Left hindlimb (tissue), 1 donor: ENCODE measurements at regions not wholly inside any gene's neighbourhood (a gene's known extent, or its start where the extent isn't known, plus 50 kb on each side); places are given as distances from the start of the nearest gene placed in this dataset.

Experiments used
- DNase-seq: peaks from one replicate; pipeline ENCODE4 v3.0.0-alpha.2; 2018

- no peak for DNase-seq
Observed at GRCh38 chr5:10009802-10010201, 239.9 kb downstream of the ATPSCKMT start.

GRCh38 chr5:9987101-9987500 is 262.6 kb downstream of the ATPSCKMT start:
- DNase-seq, result no peak

GRCh38 chr5:9977070-9977469 is 272.6 kb downstream of the ATPSCKMT start:
- DNase-seq, result no peak

DNA sequence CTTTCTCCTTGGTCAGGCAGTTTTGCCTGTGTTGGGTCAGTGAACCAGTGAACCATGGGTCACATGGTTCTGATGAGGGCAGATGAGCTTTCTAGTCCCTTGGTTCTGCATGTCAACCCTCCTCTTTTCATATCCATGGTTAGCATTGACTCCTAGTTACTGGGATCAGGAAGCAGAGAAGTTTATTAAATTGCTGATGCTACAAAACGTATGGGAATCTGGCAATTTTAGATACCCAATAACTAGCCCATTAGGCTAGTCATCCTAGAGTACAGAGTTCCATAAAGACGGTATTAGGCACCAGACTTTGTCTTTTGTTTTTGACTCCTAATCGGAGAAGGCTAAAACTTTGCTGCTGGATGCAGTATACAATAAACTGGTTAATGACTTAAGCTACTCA is 273.1 kb downstream of the ATPSCKMT start:
- no peak for DNase-seq

DNA sequence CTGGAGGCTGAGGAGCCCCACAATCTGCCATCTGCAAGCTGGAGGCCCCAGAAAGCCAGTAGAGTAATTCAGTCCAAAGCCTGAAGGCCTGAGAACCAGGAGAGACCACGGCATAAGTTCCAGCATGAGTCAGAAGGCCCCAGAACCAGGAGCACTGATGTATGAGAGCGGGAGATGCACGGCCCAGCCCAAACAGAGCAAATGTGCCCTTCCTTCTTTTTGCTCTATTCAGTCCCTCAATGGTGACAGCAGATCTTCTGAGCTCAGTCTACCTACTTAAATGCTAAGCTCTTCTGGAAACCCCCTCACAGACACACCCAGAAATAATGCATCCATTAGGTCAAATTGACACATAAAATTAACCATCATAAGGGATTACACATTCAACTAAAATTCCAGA is 277.6 kb downstream of the ATPSCKMT start:
- DNase-seq, result no peak

- no peak for DNase-seq
Observed at GRCh38 chr5:9971301-9971700, 278.4 kb downstream of the ATPSCKMT start.

DNA sequence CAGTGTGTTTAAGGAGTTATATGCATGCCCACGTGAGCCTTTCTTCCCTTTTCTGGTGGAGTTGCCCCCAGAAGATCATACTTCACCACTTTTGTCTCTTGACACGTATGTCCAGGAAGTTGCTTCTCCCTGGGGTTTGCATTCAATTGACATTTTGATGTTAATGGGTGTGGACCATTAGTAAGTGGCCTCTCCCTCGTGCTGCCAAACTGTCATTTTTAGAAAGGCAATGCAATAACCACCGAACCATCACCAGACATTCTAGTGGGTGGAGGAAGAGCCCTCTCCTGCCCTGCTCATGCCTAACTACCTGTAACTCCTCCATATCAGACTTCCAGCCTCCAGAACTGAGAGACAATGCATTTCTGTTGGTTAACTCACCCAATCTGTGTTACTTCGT is 290.8 kb downstream of the ATPSCKMT start:
- no peak for DNase-seq

GRCh38 chr5:9957214-9957613 is 292.5 kb downstream of the ATPSCKMT start:
- no peak for DNase-seq

DNA sequence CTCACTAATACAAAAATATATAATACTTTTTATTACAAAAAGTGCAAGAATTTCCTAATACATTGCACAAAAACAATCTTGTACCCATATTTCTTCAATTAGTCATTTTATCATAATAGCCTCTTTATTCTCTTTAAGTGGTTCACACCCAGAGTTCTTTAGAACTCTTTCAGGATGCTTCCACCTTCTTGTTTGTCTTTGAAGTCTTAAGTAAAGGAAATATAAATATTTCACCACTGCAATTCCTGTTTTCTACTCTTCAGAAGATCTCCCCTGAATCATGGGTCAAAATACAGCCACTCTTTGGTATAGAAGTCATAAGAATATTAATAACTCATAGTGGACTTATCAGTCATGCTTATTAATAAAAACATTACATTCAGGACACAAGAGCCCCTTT is 293.0 kb downstream of the ATPSCKMT start:
- DNase-seq, result no peak

DNA sequence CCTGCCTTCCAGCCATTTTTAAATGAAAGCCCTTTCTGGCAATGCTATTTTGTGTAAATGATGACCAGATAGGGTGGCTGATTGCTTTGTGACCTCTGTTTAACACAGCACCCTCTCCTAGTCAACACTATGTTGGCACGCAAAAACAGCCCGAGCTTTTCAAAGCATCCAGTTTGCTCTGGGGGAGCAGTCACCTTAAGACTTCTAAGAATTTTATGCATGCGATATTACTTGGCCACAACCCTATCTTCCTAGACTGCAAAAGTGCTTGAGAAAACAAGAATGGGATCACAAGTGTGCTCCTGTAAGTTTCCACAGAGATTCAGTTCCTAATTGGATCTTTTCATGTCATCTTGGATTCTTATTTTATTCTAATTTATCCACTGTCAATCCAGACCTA is 294.1 kb downstream of the ATPSCKMT start:
- no peak for DNase-seq

GRCh38 chr5:9954869-9955268 is 294.8 kb downstream of the ATPSCKMT start:
- DNase-seq, result no peak

- DNase-seq, result no peak
Observed at GRCh38 chr5:9953691-9954090, 296.0 kb downstream of the ATPSCKMT start.

GRCh38 chr5:9951865-9952516 is 297.7 kb downstream of the ATPSCKMT start:
- no peak for DNase-seq

DNA sequence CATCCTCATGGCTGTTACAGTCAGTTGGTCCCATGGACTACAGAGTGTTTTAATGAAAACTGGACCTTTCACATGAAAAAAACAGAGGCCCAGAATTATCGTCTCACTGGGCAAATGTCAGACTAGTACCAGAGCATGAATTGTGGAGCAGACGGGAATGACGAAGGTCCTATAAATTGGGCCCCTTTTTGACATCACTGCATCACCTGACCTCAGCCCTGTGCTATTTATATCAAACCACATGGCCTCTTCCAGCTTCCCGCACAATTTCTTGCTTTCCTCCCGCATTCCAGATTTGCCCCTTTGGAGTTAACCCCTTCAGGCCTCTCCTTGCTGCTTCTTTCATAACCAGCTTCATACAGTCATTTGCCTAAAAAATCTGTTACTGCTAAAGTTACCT is 301.7 kb downstream of the ATPSCKMT start:
- no peak for DNase-seq

GRCh38 chr5:9947225-9947714 is 302.4 kb downstream of the ATPSCKMT start:
- DNase-seq, result no peak

DNA sequence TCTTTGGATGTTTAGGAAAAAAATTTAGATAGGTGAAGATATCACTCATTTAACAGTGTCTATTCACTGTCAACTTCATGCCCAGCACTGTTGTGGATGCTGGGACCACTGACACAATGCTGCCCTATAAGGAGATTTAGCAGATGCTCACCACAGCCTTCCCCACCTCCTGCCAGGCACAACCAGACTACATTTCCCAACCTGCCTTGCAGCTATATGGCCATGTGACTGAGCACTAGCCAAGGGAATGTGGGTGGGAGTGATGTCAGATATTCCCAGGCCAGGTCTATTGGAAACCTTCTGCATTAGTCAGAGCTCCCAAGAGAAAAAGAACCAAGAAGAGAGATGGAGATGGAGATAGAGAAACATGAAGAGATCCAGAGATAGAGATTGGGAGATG is 302.6 kb upstream of the TAS2R1 start:
- DNase-seq, result no peak

- DNase-seq, result no peak
Observed at GRCh38 chr5:9930156-9930555, 300.0 kb upstream of the TAS2R1 start.

DNA sequence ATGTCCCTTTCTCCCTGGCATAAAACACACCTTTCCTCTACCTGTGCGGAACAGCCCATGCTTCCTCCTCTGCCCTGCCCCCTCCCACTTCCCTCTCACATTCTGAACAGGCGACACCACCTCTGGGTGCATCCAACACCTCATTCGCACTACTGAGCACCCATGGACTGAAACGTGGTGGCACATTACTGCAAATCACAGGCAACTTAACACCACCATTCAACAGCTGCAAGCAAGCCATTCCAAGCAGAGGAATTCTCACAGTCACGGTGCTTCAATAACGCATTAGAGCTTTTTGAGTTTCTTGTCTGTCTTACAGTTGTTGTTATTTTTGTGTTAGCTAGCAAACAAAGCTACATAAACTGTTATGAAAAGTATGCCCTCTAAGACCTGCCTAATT is 298.2 kb upstream of the TAS2R1 start:
- no peak for DNase-seq

DNA sequence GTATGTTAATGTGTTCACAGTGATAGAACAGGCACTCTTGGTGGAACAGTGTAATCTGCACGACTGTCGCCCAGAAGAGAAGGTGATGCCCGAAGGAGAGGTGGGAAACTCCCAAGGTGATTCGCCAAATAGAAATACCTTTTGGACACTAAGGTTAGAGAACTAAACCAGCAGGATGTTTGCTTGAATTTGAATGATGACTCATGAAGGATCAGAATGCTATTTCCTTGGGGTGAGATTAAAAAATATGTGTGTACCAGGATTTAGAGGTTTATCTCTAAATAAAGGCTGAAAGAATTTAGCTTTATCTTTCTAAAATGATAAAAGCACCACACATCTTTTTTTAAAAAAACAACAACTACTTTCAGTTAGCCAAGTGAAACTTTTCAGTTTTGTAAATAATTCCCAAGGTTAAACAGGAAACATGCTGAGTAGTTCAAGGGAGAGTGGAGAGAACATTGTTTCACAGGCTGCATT is 297.4 kb upstream of the TAS2R1 start:
- DNase-seq, result no peak

- no peak for DNase-seq
Observed at GRCh38 chr5:9927106-9927505, 297.0 kb upstream of the TAS2R1 start.

DNA sequence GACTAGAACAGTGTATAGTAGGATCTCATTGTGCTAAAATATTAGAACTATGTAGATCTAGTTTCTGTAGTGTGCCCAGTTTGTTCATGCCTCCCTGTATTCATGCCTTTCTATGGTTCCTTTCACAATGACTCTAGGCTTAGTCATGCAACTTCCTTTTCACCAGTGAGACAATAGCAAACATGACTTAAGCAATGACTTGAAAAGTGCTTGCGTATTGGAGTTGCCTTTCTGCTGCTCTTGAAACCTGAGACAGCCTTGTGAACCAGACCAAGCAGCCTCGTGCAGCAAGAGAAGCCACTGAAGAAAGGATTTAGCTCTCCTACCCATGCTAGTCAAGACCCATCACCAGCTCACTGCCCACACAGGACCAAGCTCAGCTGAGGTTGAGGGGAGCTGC is 294.5 kb upstream of the TAS2R1 start:
- no peak for DNase-seq

GRCh38 chr5:9922719-9923118 is 292.6 kb upstream of the TAS2R1 start:
- DNase-seq, result no peak

DNA sequence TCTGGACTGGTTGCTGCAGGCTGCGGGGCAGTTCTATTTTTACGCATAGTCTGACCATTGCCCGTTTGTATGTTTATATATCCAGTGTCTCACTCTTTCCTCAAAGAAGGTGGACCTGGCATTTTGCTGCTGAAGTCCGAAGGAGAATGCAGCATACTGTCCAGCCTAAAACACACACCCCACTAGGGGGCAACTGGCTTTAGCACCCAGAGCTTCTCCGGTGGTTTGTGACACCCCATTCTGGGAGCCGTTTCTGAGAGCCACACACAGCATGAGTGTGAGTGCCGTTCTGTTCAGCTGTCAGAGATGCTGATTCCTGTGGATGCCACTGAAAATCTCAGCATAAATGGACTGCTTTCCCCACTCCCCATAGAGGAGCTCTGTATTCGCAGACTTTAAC is 290.5 kb upstream of the TAS2R1 start:
- no peak for DNase-seq

DNA sequence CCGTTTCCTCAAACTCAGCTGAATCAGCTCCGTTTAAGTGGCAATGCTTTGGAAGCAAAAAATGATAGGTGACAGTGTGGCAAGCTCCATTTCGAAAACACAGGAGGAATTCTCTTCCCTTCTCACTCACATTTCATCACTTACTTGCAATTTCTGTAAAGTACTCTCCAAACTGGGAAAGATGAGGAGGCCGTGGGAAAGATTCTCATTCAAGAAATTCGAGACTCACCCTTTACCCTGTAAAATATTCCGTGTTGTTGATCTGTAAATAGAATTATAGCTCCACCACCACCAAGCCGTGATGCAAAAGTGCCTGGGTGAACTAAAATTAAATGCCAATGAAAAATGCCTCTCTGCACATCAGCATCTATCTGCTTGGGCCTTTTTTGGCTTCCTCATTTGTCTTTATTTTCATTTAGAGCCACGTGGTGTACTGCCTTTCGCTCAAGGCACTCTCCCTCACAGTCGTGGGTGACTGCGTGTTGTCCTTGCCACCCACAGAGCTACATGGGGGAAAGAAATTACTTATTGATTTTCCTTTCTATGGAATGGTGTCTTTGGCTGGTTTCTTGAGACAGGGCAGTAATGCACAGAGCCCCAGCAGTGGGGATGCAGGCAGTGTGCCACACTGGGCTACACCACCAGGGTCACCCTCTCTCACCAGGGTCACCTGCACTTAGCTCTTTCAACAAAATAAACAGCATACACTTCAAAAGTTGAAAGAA is 289.3 kb upstream of the TAS2R1 start:
- no peak for DNase-seq

GRCh38 chr5:9905661-9906060 is 275.5 kb upstream of the TAS2R1 start:
- DNase-seq, result no peak
